K562 (cell line): ENCODE measurements at regions not wholly inside any gene's neighbourhood (a gene's known extent, or its start where the extent isn't known, plus 50 kb on each side); places are given as distances from the start of the nearest gene placed in this dataset.

Experiments used
- CTCF ChIP-seq, 3 experiments: IDR thresholded peaks in 2 of 3; conservative IDR thresholded peaks in 1 of 3; 2 replicates each; pipeline ENCODE4 v1.5.1; 2011 to 2012; ENCODE audit warnings: low read length in 3 of 3, mild to moderate bottlenecking in 3 of 3, control low read depth in 2 of 3, improper control_type of control experiment in 1 of 3, inconsistent platforms in 1 of 3, low read depth in 1 of 3, mixed read lengths in 1 of 3, moderate library complexity in 1 of 3; ENCODE audit not compliant: insufficient read depth in 2 of 3
- GATA2 ChIP-seq: sonication (generic); formaldehyde crosslinking; IDR thresholded peaks from 2 replicates; pipeline ENCODE4 v1.4.0; 2020; ENCODE audit warnings: mild to moderate bottlenecking, missing genetic modification reagents
- KLF6 ChIP-seq: fragments of 250-450 bp; sonication (Bioruptor Pico); IDR thresholded peaks from 2 replicates; pipeline ENCODE4 v1.4.0; 2020; ENCODE audit warnings: mild to moderate bottlenecking, moderate library complexity, borderline replicate concordance
- MAZ ChIP-seq, 2 experiments: fragments of 450-650 bp in 1 of 2; sonication (generic) in 1 of 2; formaldehyde crosslinking; IDR thresholded peaks in 1 of 2; conservative IDR thresholded peaks in 1 of 2; 2 replicates each; pipeline versions ENCODE4 v1.4.0 to v1.5.0; 2020; ENCODE audit warnings: mild to moderate bottlenecking in 1 of 2, missing genetic modification reagents in 1 of 2
- NR2C1 ChIP-seq, 2 experiments: fragments of 450-650 bp; IDR thresholded peaks; 2 replicates each; pipeline ENCODE4 v1.6.1; 2017; ENCODE audit warnings: mild to moderate bottlenecking in 2 of 2, antibody characterized with exemption in 1 of 2, inconsistent platforms in 1 of 2, missing compliant biosample characterization in 1 of 2, missing genetic modification characterization in 1 of 2
- ZNF785 ChIP-seq: fragments of 250-450 bp; sonication (Bioruptor Pico); IDR thresholded peaks from 2 replicates; pipeline ENCODE4 v1.4.0; 2020; ENCODE audit warnings: mild to moderate bottlenecking

GRCh38 chr6:91485047-91485446 lies 898.2 kb upstream of the MAP3K7 start:
- TF ChIP-seq NR2C1 (IDR thresholded peaks at IDR 0.05) (no peak), NR2C1 (tag; IDR thresholded peaks at IDR 0.05) (no peak), GATA2 (CRISPR knock-in tag) (no peak), MAZ (CRISPR knock-in tag; conservative IDR thresholded peaks at IDR 0.05 in 1 of 2, IDR thresholded peaks at IDR 0.05 in 1 of 2) (no peak), CTCF (IDR thresholded peaks at IDR 0.05 in 2 of 3, conservative IDR thresholded peaks at IDR 0.05 in 1 of 3; ENCODE audit: insufficient read depth in 2 of 3, low read depth in 1 of 3, low read length in 3 of 3) (no peak), ZNF785 (CRISPR knock-in tag) (no peak), KLF6 (CRISPR knock-in tag) (no peak)
